ENCODE measurements at regions not wholly inside any gene's neighbourhood (a gene's known extent, or its start where the extent isn't known, plus 50 kb on each side); places are given as distances from the start of the nearest gene placed in this dataset.

- DNase-seq, result no peak
These were observed 454.1 kb downstream of the ZNF608 start for GRCh38 chr5:124292322-124292855.

- no peak for DNase-seq
These were observed 456.7 kb downstream of the ZNF608 start for GRCh38 chr5:124289641-124290311.

- no peak for DNase-seq
These were observed 457.3 kb downstream of the ZNF608 start for GRCh38 chr5:124289130-124289529.

DNA sequence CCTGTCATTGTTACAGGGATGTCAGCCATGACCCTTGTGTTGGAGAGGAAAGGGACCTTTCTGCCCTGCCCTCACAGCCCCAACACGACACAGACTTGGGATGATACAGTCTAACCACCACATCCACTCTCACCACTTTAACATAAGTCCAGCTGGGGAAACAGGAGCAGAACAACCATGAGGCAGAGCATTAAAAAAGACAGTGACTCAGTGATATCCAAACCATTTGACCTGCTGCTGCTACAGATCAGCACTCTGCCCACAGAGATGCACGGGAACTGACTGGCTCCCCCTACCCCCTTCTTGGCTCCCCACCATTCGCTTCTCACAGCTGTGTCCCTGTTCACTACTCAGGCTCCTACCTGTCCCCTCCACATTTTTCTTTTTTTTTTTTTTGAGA lies 458.6 kb downstream of the ZNF608 start:
- DNase-seq, result no peak

DNA sequence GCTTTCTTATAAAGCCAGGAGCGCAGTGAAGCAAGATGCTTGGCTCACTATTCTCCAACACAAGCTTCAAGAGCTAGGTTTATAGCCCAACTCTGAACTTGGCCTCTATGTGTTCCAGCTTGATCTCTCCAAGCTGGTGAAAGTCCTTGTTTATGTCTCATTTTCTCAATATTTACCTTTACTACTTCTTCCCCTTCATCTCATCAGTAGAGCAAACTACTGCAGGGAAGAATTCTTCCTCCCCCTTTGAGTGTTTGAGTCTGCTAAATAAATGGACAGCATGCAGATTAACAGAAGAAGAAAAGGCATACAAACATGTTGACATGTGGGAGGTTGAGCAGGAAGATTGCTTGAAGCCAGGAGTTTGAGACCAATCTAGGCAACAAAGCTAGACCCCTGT lies 460.7 kb downstream of the ZNF608 start:
- no peak for DNase-seq

GRCh38 chr5:124285071-124285470 lies 461.4 kb downstream of the ZNF608 start:
- DNase-seq, result no peak

GRCh38 chr5:124283031-124283430 lies 463.4 kb downstream of the ZNF608 start:
- no peak for DNase-seq

GRCh38 chr5:124280079-124280478 lies 466.4 kb downstream of the ZNF608 start:
- DNase-seq, result no peak

- DNase-seq, result no peak
These were observed 467.1 kb downstream of the ZNF608 start for GRCh38 chr5:124279146-124279876.

GRCh38 chr5:124278636-124279035 lies 467.8 kb downstream of the ZNF608 start:
- DNase-seq, result no peak

DNA sequence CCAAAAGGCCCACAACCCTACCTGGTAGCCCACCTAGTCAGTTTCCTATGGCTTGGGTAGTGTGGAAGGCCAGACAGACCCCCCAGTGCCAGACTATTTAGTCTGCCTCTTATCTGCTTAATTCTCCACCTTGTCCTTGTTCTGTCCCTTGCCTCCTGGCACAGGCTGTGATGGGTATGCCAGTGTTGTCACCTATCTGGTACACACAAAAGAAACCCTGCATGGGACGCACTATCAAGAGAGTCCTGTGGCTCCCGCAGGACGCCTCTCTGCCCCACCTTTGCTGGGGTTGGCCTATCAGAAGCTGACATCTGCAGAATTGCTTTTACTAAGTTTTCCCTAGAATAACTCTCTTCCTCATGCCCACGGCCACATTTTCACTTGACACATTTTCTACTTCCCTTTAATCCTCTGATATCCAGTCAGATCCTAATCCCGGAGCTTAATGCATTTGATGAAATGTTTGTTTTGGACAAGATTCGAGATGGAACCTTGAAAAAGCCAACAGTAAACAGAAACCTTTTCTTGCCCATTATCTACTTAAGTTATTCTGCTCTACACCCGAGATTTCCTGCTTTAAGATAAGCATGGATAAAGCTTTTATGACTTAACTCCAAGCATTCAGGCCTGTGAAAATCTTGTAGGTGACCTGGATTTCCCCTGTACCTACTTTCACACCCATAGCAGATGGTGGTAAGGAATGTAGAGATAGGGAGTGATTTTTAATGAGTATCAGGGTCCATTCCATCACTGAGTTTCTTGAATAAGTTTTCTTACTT lies 468.5 kb downstream of the ZNF608 start:
- no peak for DNase-seq

DNA sequence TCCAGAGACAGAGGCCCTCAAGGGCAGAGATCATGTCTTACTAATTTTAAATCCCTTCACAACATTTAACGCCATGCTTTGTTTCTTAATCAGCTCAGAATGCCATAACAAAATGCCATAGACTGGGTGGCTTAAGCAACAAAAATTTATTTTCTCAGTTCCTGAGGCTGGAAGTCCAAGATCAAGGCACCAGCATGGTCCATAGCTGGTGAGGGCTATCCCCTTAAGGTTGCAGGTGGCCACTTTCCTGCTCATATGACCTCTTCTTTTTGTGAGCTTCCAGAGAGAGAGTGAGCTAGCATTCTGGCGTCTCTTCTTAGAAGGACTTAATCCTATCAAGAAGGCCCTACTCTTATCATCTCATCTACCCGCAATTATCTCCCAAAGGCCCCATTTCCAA lies 470.3 kb downstream of the ZNF608 start:
- no peak for DNase-seq

- no peak for DNase-seq
These were observed 471.5 kb downstream of the ZNF608 start for GRCh38 chr5:124274949-124275348.

GRCh38 chr5:124264499-124264898 lies 481.9 kb downstream of the ZNF608 start:
- no peak for DNase-seq

- DNase-seq, result no peak
These were observed 482.6 kb downstream of the ZNF608 start for GRCh38 chr5:124263680-124264491.

DNA sequence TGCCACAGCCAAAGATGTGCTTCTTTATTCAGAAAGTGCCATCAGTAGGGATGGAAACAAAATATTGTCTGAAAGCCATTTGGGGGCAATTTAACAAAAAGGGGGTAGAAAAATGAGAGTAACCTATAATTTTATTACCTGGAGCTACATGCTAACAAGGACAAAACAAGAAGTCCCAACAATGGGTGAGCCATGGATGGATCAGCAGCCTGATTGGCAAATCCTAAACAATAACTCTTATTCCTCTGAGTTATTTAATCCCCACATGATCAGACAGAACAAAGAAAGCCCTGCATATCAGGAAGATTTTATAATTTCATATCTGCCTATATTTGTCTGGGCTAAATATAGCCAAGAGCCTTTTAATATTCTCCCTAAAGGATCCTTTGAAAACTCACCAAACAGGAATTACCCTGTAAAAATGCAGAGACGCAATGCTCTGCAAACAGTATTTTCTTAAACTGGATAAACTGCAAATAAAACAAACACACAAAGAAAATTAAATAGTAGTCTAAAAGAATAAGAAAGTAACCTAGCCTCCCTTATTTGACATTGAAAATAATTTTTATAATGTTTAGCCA lies 483.4 kb downstream of the ZNF608 start:
- DNase-seq, result no peak

GRCh38 chr5:124262470-124262869 lies 484.0 kb downstream of the ZNF608 start:
- no peak for DNase-seq

DNA sequence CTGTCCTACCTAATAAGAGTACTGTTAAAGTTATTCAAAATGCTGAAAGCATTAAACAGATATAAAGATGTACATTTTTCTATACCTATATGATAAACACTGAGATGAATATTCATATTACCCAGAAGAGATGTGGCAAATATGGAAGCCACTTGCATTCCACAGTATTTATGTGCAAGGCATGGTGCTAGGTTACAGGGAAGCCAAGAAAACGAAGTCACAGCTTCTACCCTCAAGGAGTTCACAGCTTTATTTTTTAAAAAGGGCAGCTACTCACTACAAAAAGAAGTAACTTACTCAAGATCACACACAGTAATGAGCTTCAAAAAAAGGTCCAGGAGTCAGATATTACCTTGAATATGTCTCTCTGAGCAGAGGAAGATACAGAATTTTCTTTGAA lies 484.6 kb downstream of the ZNF608 start:
- no peak for DNase-seq

GRCh38 chr5:124260921-124261515 lies 485.4 kb downstream of the ZNF608 start:
- DNase-seq, result no peak

DNA sequence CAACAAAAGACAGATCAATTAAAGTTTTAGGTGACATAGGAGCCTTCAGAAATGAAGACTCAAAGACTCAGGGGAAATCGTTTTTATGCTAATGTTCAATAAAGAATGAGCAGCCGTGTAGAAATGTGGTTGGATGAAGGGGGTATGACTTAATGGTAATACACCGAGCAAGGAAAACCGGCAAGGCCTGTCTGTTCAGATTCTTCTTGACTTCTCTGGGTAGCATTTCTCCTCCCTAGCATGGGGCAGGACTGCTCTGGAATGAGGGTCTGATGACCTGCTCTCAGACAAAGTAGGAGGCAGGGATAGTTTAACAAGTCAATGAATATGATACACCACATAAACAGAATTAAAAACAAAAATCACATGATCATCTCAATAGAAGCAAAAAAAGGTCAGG lies 487.4 kb downstream of the ZNF608 start:
- DNase-seq, result no peak

DNA sequence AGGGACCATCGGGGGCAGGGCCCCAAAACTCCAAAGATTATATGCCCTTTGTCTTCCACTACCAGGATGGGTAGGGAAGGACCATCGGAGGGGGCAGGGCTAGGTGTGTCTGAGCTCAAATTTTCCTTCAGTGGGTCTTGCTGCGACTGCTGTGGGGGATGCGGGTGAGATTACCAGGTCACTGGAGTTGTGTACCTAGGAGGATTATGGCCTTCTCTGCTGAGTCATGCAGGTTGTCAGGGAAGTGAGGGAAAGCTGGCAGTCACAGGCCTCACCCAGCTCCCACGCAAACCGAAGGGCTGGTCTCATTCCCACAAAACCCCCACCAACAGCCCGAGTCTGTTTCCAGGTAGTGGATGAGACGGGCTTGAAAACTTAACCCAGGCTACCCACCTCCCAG lies 489.4 kb downstream of the ZNF608 start:
- no peak for DNase-seq
